C4-2B (cell line): ENCODE measurements at regions not wholly inside any gene's neighbourhood (a gene's known extent, or its start where the extent isn't known, plus 50 kb on each side); places are given as distances from the start of the nearest gene placed in this dataset.

ENCODE experiments used
- CTCF ChIP-seq: fragments of 450-650 bp; conservative IDR thresholded peaks from 2 replicates; pipeline ENCODE4 v1.5.1; 2017; ENCODE audit warnings: mild to moderate bottlenecking
- ZFX ChIP-seq: fragments of 450-650 bp; IDR thresholded peaks from 2 replicates; pipeline ENCODE4 v1.6.1; 2017

- TF ChIP-seq CTCF, result no peak
- TF ChIP-seq ZFX, result no peak
Measured at GRCh38 chr6:118709859-118710350, 58.5 kb upstream of the CEP85L start.
